ENCODE measurements at regions not wholly inside any gene's neighbourhood (a gene's known extent, or its start where the extent isn't known, plus 50 kb on each side); places are given as distances from the start of the nearest gene placed in this dataset.
"Not testable (repeated sequence)": the region's sequence is repeated elsewhere in the genome, so short reads cannot be mapped to it uniquely, and the experiment has no call there.

DNA sequence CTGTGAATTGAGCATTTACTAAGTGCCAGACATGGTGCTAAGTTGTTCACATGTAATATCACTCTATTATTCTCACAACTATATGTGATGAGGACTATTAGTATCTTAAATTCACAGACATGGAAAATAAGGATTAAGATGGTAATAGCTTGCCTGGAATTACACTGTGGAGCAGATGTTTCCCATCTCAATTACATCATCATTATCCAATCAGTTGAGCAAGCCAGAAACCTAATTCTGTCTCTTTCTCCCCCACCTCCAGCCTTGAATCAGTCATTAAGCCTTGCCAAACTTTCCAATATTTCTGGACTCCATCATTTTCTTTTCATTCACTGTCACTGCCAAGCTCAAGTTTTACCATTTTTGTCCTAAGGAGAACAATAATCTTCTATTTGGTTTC is 287.8 kb upstream of the KITLG start:
- no peak for DNase-seq

DNA sequence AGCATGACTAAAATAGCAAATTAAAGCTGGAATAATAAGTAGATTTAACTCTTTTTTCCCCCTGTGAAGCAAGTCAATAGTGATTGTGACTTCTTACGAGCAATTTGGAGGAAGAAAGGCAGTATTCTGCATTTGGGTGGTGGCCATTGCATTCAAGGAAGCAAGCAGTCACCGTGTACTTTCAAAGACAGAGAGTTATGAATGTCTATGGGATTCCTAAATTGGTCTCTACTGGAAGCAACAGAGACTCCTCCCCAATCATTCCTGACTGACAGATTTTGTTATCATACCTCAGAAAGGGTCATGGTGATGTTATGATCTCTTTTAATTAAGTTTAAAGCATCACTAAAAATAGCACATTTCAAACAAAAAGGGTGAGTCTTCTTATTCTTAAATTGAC is 287.2 kb upstream of the KITLG start:
- no peak for DNase-seq

DNA sequence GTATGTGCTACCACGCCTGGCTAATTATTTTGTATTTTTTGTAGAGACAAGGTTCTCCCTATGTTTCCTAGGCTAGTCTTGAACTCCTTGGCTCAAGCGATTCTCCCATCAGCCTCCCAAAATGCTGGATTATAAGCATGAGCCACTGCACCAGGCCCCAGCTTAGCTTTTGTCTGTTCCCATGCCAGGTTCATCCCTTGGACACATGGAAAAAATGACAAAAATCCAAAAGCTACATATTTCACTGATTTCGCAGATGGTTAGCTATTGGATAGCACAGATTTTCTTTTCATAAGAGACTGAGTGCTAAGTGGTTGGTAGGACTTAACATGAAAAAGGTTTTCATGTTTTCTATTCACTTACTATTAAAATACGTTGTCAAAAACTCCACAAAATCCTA is 286.6 kb upstream of the KITLG start:
- DNase-seq, result no peak

DNA sequence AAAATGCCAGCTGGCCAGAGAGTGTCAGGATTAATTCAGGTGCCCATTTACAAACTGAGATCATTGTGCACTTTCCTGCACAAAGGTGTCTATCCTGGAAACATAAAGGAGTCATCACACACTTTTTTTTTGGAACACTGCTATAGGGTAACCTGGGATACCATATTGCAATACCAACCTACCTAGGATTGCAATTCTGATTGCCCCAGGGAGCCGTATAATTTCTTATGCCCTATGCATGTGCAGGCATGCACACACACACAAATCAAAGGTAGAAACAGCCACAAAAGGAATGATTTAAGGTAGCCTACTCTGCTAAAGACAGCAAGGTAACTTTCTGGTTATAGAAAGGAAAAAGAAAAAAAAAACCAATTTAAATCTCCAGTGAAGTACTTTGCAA is 285.3 kb upstream of the KITLG start:
- no peak for DNase-seq

DNA sequence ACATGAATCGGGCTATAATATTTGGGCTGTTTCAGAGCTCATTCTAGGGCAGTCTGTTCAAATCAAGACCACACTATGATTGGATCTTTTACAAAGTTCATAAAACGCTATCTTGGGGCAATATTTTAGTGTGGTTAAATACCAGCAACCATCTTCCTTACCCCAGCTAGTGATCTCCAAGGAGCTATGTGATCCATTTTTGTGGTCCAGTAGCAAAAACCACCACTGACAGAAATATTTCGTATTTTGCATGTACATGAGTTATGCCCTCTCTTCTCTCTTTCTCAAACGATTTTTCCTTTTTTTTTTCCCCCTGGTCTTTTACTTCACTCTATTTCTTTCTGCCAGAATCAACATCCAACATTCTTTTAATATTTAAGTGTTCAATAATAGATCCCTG is 280.6 kb upstream of the KITLG start:
- no peak for DNase-seq

DNA sequence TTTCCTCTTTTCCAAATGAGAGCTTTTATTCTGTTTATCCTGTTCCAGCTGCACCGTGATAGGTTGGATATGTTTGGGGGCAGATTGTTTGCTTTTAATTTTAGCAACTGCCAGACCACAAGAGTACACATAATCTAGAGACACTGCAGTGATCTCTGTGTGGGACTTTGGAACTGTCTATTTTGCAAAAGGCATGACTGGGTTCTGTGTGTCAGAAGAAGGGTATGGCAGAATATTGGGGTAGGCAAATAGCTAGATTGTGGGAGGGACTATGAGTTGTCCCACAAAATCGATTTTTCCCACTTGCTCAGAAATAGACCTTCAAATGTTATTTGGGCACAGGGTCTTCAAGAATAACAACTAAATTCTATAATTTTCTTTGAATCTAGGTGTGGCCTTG is 275.9 kb upstream of the KITLG start:
- DNase-seq, result no peak

DNA sequence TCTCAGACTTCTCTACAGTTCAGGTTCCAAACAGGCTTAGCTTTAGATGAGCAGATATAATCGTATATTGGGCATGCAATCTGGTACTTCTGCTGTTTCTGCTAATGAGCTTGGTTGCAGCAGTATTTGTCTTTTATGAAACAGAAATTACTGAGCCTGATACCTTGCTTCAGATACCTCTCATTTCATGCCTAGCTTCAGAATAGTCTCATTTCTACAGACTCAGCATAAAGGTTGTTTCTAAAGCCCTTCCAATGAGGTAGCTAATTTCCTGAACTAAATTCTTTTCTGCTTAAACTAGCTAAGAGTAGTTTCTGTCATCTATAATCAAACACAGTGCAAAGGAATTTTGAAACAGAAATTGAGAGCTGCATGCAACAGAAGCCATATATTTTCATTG is 275.0 kb upstream of the KITLG start:
- DNase-seq, result no peak

DNA sequence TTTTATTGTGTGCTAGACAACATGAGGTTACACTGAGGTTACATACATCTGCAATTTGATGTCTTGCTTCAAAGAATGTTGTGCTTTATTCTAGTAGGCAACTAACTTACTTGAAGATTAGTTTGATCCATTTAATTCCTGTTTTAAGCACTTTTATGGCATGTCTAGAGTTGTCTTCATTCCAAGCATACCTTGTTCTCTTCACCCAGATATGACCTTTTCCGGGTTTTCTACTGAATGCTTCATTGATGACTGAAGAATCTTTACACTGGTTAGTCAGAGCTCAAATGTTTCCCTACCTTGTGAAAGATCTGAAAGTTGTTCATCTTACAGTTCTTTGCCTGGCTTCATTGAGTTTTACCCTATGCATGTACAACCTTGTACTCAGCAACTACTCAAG is 274.0 kb upstream of the KITLG start:
- DNase-seq, result no peak

DNA sequence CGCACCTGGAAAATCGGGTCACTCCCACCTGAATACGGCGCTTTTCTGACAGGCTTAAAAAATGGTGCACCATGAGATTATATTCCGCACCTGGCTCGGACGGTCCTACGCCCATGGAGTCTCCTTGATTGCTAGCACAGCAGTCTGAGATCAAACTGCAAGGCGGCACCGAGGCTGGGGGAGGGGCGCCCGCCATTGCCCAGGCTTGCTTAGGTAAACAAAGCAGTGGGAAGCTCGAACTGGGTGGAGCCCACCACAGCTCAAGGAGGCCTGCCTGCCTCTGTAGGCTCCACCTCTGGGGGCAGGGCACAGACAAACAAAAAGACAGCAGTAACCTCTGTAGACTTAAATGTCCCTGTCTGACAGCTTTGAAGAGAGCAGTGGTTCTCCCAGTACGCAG is 267.0 kb upstream of the KITLG start:
- not testable (repeated sequence) for DNase-seq

DNA sequence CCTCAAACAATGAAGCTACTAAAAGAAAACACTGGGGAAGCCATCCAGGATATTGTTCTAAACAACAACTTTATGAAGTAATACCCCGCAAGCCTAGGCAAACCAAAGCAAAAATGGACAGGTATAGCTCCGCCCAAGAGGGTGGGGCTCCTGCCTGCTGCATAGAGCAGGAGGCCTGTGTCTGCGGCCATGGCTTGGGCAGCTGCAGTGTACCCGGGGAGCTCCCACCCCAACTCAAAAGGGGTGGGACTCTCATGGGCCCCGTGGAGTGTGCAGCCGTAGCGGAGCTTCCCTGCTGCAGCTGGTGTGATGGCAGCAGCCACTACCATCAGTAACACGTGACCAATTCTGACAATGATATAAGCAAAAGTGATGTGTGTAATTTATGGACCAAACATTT is 264.2 kb upstream of the KITLG start:
- DNase-seq, result no peak

DNA sequence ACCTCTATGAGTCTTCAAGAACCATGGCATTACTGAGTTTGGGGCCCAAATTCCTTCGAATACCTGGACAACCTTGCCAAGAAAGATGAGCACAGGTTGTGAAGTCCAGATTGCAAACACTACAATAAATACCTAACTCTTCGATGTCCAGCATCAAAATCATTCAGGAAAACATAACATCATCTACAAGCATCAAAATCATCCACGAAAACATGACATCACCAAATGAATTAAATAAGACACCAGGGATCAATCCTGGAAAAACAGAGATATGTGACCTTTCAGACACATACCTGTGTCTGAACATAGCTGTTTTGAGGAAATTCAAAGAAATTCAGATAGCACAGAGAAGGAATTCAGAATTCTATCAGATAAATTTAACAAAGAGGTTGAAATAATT is 262.0 kb upstream of the KITLG start:
- no peak for DNase-seq

DNA sequence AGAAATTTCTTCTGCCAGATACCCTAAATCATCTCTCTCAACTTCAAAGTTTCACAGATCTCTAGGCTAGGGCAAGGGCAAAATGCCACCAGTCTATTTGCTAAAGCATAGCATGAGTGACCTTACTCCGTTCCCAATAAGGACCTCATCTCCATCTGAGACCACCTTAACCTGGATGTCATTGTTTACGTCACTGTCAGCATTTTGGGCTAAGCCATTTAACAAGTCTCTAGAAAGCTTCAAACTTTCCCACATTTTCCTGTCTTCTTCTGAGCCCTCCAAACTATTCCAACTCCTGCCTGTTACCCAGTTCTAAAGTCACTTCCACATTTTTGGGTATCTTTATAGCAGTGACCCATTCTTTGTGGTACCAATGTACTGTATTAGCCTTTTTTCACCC is 259.2 kb upstream of the KITLG start:
- DNase-seq, result no peak

DNA sequence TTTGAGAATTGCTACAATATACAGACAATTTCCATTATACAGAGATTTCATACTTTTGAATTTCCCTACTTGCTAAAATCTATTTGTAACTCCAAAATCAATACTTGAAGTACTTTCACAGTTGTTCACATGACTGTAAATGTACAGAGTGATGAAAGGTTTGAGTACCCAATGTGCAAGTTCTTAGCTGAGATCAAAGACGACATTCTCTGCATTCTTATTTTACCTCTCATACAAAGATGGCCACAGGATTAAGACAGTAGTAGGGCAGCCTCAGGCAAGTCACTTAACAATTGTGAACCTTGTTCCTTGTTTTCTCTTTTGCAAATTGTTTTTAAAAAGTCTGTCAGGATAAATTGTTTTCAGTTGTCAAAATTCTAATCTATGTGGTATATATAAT is 255.9 kb upstream of the KITLG start:
- no peak for DNase-seq

DNA sequence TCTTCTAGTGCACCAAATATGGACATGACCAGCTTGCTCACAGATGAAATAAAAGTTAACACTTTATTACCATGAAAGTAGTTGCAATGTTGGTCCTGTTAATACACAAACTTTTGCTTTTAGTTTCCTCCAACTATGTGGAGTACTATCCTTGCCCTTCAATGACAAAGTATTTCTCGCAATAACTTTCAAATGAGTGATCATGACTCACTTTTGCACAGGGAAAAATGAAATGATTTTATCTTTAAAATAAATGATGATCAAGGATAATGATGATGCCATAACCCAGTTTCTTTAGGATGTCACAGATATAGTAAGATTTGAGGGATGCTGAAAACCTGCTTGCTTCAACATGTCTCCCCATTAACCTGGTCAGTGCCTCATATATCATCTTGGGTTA is 254.0 kb upstream of the KITLG start:
- DNase-seq, result no peak

DNA sequence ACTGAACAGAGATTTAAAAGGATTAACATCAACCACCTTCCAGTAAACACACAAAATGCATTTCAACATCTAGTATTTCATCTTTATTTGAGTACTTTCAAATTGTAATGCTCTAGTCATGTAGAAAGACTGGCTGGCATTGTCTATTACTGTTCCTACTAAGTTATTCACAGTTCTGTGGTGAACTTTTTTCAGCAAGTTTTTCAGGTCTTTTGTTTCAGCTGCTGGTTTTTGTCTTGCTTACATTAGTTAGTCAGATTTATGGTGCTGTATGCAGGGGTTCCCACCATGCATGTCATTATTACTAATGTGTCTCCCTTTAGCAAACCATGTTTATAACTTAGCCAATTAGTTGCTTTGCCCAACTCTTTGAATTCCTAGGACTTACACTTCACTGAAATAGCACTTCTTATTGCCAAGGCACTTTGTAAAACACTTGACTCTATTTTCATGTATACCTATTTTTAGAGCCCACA is 253.4 kb upstream of the KITLG start:
- no peak for DNase-seq

DNA sequence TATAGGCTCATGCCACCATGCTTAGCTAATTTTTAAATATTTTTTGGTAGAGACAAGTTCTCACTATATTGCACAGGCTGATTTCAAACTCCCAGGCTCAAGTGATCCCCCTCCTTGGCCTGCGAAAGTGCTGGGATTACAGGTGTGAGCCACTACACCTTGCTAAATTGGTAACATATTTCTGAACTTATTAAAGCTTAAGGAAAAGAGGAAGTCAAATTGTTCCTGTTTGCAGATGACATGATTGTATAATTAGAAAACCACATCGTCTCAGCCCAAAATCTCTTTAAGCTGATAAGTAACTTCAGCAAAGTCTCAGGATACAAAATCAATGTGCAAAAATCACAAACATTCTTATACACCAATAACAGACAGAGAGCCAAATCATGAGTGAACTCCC is 248.3 kb upstream of the KITLG start:
- DNase-seq, result not testable (repeated sequence)

DNA sequence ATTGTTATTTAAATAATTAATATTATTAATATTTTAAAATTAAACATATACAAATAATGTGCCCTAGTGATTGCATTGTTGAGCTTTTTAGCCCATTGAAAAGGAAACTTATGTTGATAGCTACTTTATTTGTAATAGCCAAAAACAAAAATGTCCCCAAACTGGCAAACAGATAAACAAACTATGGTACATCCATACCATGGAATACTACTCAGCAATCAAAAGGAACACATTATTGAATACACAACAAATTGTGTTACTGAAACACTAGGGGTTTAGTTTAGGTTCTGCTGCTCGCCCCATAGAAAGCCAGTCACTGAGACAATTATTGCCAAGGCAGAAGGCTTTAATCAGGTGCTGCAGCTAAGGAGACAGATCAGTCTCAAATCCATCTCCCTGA is 239.7 kb upstream of the KITLG start:
- DNase-seq, result no peak

DNA sequence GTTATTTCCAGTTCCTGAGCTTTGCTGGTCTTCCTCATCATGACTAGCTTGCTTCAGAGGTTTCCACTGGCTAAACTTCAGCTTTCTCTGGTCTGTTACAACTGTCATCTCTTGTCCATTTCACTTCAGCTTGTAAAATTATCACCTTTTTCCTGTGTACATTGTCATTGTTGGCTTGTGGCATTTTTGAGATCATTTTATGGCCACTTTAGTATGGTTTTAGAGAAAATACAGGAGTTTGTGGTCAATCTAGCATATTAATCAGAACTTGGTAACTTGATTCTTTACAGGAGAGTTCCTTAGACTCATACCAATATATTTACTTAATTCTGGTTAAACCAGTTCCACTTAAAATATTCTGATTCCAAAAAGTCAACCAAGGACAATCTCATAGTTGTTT is 235.9 kb upstream of the KITLG start:
- DNase-seq, result no peak

DNA sequence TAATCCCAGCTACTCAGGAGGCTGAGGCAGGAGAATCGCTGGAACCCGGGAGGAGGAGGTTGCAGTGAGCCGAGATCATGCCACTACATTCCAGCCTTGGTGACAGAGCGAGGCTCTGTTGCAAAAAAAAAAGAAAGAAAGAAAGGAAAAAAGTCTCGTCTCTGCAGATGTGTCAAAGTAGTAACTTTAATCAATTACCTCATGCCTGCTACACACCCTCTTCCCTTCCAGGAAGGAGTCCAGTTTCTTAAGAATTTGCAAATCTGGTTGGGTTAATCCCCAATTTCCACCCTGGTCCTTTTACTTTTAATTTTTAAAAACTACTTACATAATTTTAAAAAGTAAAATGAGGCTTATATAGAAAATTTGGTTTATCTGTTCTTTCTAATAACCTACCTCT is 234.5 kb upstream of the KITLG start:
- DNase-seq, result no peak

DNA sequence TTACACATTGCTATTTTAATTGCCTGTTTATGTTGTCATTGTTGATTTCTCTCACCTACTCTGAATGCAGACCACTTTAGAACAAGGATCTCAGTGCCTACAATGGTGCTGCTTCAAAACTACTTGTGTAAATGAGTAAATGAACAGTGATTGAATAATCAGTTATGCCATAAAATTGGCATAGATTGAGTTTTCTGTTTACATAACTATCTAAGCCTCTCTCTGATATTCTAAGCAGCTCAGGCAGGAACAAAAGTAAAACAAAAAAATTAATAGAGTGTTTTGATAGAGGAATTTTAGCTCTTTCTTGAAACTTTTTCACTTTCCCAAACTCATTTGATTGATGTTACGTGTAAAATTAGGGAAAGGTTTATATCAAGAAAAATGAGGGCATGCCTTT is 232.3 kb upstream of the KITLG start:
- no peak for DNase-seq

DNA sequence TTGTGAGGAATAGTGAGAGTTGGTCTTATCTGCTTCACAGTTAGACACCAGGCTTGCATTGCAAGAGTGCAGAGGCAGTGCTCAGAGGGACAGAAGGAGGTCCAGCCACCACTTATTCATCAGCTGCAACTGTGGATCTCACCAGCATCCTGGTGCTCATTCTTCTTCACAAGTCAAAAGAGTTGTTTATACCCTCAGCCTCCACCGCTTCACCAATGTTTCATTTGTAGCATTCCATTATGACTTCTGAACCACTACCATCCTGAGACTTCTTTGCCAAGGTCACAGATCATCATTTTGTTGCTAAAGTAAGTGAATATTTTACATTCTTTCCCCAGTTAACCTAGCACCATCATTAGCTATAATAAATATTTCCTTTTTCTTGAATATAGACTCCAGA is 230.5 kb upstream of the KITLG start:
- DNase-seq, result no peak

DNA sequence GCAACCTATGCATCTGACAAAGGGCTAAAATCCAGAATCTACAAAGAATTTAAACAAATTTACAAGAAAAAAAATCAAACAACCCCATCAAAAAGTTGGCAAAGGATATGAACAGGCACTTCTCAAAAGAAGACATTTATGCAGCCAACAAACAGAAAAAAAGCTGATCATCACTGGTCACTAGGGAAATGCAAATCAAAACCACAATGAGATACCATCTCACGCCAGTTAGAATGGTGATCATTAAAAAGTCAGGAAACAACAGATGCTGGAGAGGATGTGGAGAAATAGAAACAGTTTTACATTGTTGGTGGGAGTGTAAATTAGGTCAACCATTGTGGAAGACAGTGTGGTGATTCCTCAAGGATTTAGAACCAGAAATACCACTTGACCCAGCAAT is 229.6 kb upstream of the KITLG start:
- not testable (repeated sequence) for DNase-seq

DNA sequence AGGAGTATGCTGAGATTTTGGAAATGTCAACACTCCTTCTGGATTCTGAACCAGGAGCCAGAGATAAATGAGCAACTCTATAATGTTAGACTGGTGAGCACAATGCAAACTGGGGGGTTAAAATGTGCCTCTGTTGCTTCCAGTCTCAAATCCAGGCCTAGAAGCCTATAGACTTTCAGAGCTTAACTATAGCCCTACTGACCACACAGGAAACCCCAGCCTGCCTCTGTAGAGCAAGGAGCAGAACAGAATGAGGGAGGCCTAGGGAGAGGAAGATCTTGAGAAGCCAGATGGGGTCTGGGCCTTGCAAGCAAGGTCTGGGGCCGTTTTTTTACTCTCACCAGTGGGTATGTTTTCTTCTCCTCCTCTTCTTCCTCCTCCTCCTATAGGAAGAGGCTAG is 225.4 kb upstream of the KITLG start:
- DNase-seq, result no peak

DNA sequence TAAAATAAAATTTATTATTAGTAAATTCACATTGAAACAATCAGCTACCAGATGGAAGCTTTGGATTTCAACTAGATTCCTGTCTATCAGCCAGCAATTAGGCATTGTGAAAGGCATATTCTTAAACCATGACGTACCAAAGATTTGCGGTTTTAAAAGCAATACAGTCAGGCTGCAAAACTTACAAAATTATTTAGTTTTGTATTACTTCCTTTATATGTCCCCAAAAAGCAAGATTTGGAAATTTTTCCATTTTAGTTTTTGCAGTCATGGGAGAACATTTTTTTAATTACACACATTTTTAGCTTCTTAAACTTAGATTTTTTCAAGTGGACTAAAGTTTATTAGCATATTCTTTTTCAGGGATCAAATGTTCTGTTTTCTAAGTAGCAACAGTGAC is 225.0 kb upstream of the KITLG start:
- DNase-seq, result no peak

DNA sequence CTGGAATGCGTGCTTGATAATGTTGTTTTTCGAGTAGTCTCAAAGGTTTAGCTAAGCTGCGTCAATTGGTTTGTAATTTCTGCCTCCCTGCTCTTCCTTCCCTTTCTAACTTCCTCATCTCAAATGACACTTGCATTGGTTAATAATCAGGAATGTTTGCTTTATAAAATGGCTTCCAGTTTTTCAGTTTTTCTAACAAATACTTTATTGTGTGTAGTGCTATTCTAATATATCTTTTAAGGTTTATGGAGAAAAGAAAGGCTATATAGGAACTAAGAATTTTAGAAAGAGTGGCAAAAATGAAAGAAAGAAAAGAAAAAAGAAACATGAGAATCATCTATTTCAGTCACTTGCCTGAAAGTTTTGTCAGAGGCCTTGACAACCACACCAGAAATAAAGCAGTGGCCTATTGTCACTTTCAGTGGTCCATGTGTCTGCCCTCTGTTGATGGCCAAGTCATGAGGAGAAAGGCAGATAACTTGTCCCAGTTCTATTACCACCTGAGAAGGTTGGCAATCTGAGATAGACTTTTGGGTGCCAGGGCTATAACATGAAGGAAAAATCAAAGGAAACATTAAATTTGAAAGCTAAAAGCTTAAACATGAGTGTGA is 221.9 kb upstream of the KITLG start:
- no peak for DNase-seq
